ENCODE measurements at regions not wholly inside any gene's neighbourhood (a gene's known extent, or its start where the extent isn't known, plus 50 kb on each side); places are given as distances from the start of the nearest gene placed in this dataset.

DNA sequence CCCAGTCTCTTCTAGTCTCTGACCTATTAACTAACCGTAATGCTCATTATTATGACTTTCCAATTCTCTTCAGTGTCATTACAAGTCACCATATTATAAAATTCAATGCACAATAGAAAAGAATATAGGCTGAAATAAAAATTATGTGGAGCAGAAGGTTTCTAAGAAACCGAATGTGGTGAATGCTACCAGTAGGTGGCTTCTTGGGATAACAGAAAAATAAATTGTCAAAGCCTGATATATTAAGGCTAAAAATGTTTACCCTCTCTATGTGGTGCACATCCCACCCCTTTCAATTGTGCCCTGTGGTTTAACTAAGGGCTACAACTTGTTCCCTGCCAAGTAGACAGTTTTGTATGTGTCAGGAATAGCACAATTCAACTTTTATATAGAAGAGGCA lies 624.6 kb upstream of the TECRL start:
- TF ChIP-seq POLR2AphosphoS5 (IDR thresholded peaks at IDR 0.05; ENCODE audit: insufficient read depth in 1 of 2, low read depth in 1 of 2) = no peak
- no peak for TF ChIP-seq POLR2A (IDR thresholded peaks at IDR 0.05)

Data from vagina (tissue), 2 donors.